T47D (cell line): ENCODE measurements at regions not wholly inside any gene's neighbourhood (a gene's known extent, or its start where the extent isn't known, plus 50 kb on each side); places are given as distances from the start of the nearest gene placed in this dataset.

Experiments used
- DNase-seq, 2 experiments: peaks; one replicate each; pipeline versions ENCODE4 v3.0.0 to v3.0.0-alpha.2; 2011 to 2012; ENCODE audit warnings: low read depth in 1 of 2, low spot score in 1 of 2
- JUND ChIP-seq: IDR thresholded peaks from 2 replicates; pipeline ENCODE4 v1.6.1; 2012; ENCODE audit warnings: low read depth
- in situ Hi-C: cut with HindIII; loops from 2 replicates; pipeline ENCODE4 v1.10.0; 2016; ENCODE audit warnings: low sequenced_read_pairs, low pct_unique_long_range_greater_than_20kb

DNA sequence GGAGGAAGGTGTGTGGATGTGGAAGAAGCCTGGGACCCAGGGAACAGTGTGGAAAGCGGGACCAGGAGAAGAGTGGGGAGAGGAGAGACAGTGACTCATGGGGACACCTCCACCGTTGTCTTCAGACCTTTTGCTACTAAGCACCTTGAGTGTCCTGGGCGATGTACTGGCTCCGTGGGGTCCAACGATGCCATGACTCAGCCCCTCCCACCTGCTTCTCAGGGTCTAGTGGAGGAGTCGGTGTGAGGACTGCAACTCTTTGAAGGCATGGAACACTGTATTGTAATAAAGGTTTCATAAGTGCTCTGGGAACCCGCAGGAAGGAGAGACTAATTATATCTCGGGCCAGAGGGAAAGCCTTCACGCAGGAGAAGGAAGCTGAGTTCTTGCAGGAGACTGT lies 166.9 kb upstream of the KL start:
- in situ Hi-C loops = no loop called here
- DNase-seq = no peak
- no peak for TF ChIP-seq JUND

DNA sequence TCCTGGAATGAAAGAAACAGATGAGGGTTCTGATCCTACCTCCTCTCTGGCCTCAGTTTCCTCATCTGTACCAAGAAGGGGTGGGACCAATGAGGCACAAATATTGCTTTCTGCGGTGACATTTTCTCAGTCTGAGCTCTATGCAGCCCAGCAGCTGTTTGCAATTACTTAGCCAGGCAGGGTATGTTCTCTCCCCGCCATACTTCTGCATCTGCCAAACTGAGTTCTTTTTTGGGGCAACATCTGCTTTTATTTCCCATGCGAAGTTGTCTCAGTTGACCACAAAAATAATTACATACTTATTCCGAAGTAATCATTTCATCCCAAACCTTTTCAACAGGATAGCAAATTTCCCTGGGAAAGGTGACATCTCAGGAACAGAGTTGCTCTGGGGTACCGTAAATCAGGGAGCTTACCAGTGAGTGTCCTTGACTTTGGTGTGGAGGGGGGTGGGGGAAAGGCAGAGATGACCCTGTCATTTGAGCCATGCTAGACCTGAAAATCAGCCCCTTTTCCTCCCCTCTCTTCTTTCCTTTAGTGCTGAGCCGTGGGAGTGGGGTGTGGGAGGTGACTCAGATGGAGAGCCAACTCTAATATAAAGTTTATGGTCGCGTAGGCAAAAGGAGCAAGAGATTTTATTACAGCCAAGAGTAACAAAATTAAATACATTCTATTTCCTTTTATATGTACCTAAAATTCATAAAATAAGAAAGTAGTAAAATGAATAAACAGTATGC lies 165.7 kb upstream of the KL start:
- in situ Hi-C loops = no loop called here

GRCh38 chr13:32851083-32852069 lies 164.8 kb upstream of the KL start:
- no peak for TF ChIP-seq JUND
- no peak for DNase-seq
- in situ Hi-C loops = no loop called here

More for the DNA sequence above, 165.7 kb upstream of the KL start:
- no peak for DNase-seq
- no peak for TF ChIP-seq JUND

DNA sequence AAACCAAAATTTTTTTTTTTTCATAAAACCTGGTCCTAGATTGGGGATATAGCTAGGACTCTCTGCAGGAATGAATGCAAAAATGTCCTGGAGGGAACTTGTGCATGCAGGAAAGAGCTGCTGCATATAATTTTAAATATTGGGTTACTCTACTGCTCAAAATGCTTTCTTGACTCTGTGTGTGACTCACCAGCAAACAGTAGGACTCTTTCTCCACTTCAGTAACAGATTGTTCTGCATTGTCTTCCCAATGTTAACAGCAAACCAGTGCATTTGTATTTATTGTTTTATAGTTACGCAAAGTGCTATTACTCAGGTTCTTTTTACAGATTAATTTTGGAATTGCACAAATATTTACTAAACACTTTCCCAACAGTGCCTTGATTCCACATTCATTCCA lies 163.7 kb upstream of the KL start:
- no peak for DNase-seq
- no peak for TF ChIP-seq JUND
- in situ Hi-C loops = no loop called here

- in situ Hi-C loops = no loop called here
- no peak for TF ChIP-seq JUND
- no peak for DNase-seq
Measured at GRCh38 chr13:32857077-32857476, 159.1 kb upstream of the KL start.

DNA sequence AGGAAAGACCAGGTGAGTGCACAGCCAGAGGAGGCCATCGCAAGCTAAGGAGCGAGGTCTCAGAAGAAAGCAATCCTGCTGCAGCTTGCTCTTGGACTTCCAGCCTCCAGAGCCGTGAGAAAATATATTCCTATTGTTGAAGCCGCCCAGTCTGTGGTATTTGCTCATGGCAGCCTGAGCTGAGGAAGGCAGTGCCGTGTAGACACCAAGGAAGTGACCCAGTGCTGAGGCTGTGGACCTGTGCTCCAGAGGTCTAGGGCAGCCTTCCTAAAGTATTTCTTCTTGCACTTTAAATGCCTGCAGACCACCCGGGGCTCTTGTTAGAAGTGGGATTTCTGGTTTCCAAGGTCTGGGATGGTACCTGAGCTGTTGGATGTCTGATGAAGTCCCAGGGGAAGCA lies 158.5 kb upstream of the KL start:
- in situ Hi-C loops = no loop called here
- no peak for TF ChIP-seq JUND
- DNase-seq = no peak

DNA sequence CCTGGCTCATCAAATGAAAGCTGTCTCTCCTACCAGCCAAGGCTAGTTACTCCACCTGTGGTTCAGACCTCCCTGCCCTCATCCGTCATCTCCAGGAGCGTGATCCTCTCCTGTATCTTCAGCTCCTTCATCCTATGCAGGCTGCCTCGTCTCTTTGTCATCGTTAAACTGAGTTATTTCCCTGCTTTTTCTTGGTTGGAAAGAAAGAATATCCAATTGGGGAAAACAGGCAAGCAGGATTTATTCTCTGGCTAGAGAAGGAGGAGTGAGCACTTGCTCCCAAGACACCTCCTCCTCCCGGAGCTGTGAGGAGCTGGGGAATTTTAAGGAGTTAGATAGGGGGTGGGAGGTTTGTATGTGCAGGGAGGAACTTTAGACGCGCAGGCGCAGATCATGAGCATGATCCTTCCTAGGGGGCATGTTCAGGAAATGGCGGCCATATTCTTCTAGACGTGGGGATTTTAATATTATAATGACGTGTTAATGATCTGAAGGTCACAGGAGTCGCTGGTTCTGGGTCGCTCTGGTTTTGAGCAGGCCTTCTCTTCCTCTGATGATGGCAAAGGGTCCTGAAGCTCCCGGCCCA lies 156.4 kb upstream of the KL start:
- in situ Hi-C loops = no loop called here

GRCh38 chr13:32861304-32861703 lies 154.9 kb upstream of the KL start:
- DNase-seq = no peak
- in situ Hi-C loops = no loop called here
- TF ChIP-seq JUND = no peak

More for the DNA sequence above, 156.4 kb upstream of the KL start:
- DNase-seq = no peak
- TF ChIP-seq JUND = no peak

GRCh38 chr13:32863596-32863995 lies 152.6 kb upstream of the KL start:
- DNase-seq = no peak
- no peak for TF ChIP-seq JUND
- in situ Hi-C loops = no loop called here

DNA sequence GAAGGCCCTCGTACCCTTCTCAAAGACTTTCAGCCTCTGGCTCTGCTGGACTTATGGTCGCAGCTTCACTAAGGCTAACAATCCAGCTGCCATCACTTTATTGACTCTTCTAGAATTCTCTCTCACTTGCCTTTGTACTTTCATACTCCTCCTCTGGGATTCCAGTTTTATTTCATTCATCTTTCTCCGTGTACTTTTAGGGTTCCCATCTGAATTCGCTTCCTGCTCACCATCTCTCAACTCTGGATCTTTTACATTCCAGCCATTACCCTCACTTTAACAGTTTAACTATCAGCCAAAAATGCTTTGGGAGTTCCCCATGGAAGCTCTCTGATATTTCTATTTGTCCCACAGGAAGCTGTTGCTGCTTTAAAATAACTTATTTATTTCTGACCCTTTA lies 149.3 kb upstream of the KL start:
- TF ChIP-seq JUND = no peak
- DNase-seq = no peak
- in situ Hi-C loops = no loop called here

GRCh38 chr13:32877491-32877890 lies 138.7 kb upstream of the KL start:
- TF ChIP-seq JUND = no peak
- no peak for DNase-seq
- in situ Hi-C loops = no loop called here

- in situ Hi-C loops = no loop called here
- no peak for DNase-seq
- no peak for TF ChIP-seq JUND
Measured at GRCh38 chr13:32878163-32878562, 138.1 kb upstream of the KL start.

GRCh38 chr13:32880636-32881035 lies 135.6 kb upstream of the KL start:
- DNase-seq = no peak
- TF ChIP-seq JUND = no peak
- in situ Hi-C loops = no loop called here
